Endothelial cell of umbilical vein (primary cell): ENCODE measurements at regions not wholly inside any gene's neighbourhood (a gene's known extent, or its start where the extent isn't known, plus 50 kb on each side); places are given as distances from the start of the nearest gene placed in this dataset.
A peak's percentile ranks its signal among the peaks of the same experiment; 100 is the strongest.

Experiments
- BruUV-seq: library from RNA; stranded (reverse); fragments of 400-500 nt; replicated peaks from 2 replicates; lab custom pipeline; 2021; lab: Mats Ljungman, UMichigan
- CTCF ChIA-PET: fragments of 300-600, 350-600 bp; sonication (Branson Sonifier 250); formaldehyde crosslinking; loops from one replicate; lab custom pipeline; 2021; ENCODE audit warnings: antibody characterized with exemption, inconsistent platforms; lab: Charles Lee
- POLR2A ChIA-PET: fragments of 300-600, 350-600 bp; sonication (Branson Sonifier 250); formaldehyde crosslinking; loops from one replicate; lab custom pipeline; 2021; ENCODE audit warnings: antibody characterized with exemption, inconsistent platforms; lab: Charles Lee
- DNase-seq: peaks from one replicate; pipeline ENCODE4 v3.0.0-alpha.2; 2011; ENCODE audit warnings: low read depth, low spot score
- FAIRE-seq: peaks from 2 replicates; lab custom pipeline; 2011; peaks lifted over from hg19 to GRCh38; lab: Jason Lieb, UNC
- H2AFZ ChIP-seq: 2 replicates; pipeline ENCODE4 v1.6.0; 2012; ENCODE audit warnings: low read depth, low read length, control low read depth, inconsistent platforms
- H3K27ac ChIP-seq: 2 replicates; pipeline ENCODE4 v1.5.1; 2011; ENCODE audit warnings: low read depth, mild to moderate bottlenecking, control low read depth, low read length, moderate library complexity; ENCODE audit not compliant: insufficient read depth
- H3K27me3 ChIP-seq, 2 experiments: 2 replicates each; pipeline versions ENCODE4 v1.6.0 to v1.6.1; 2011; ENCODE audit warnings: low read length in 2 of 2, mixed read lengths in 1 of 2; ENCODE audit not compliant: control insufficient read depth in 2 of 2, insufficient read depth in 2 of 2
- H3K36me3 ChIP-seq, 2 experiments: 2 replicates in 1 of 2; 3 replicates in 1 of 2; pipeline ENCODE4 v1.5.1; 2011; ENCODE audit warnings: low read length in 2 of 2, mild to moderate bottlenecking in 1 of 2, moderate library complexity in 1 of 2; ENCODE audit not compliant: control insufficient read depth in 2 of 2, insufficient read depth in 2 of 2; ENCODE audit errors: extremely low read depth in 1 of 2
- H3K4me1 ChIP-seq: 3 replicates; pipeline ENCODE4 v1.5.1; 2011; ENCODE audit warnings: mild to moderate bottlenecking, low read length; ENCODE audit not compliant: control insufficient read depth, insufficient read depth; ENCODE audit errors: extremely low read depth
- H3K4me2 ChIP-seq: 2 replicates; pipeline ENCODE4 v1.6.1; 2011; ENCODE audit warnings: low read length, control low read depth, mixed read lengths; ENCODE audit not compliant: insufficient read depth
- H3K4me3 ChIP-seq, 3 experiments: fragments of 200-600 bp in 1 of 3; sonication (generic), shearing (Covaris generic) in 1 of 3; replicated peaks in 1 of 3; 2 replicates each; pipeline ENCODE4 v1.5.1; 2011 to 2016; ENCODE audit warnings: control low read depth in 3 of 3, low read length in 3 of 3, mild to moderate bottlenecking in 2 of 3, inconsistent platforms in 1 of 3, low read depth in 1 of 3, moderate library complexity in 1 of 3; ENCODE audit not compliant: insufficient read depth in 1 of 3
- H3K79me2 ChIP-seq: 2 replicates; pipeline ENCODE4 v1.6.0; 2012; ENCODE audit warnings: low read length, inconsistent platforms; ENCODE audit not compliant: control insufficient read depth, insufficient read depth
- H3K9ac ChIP-seq: replicated peaks from 2 replicates; pipeline ENCODE3; 2011; ENCODE audit warnings: low read length, control low read depth; ENCODE audit not compliant: insufficient read depth; ENCODE audit errors: extremely low read depth
- H3K9me1 ChIP-seq: replicated peaks from 3 replicates; pipeline ENCODE4 v1.6.0; 2011; ENCODE audit warnings: mild to moderate bottlenecking, low read length; ENCODE audit not compliant: control insufficient read depth, insufficient read depth; ENCODE audit errors: extremely low read depth
- H3K9me3 ChIP-seq: replicated peaks from 2 replicates; pipeline ENCODE4 v1.5.1; 2012; ENCODE audit warnings: low read length, inconsistent platforms; ENCODE audit not compliant: control insufficient read depth, insufficient read depth
- H4K20me1 ChIP-seq: replicated peaks from 2 replicates; pipeline ENCODE3; 2011; ENCODE audit warnings: mild to moderate bottlenecking, low read length; ENCODE audit not compliant: control insufficient read depth, insufficient read depth; ENCODE audit errors: extremely low read depth
- CTCF ChIP-seq, 2 donors: IDR thresholded peaks; 1 replicate in 1 of 2; 2 replicates in 1 of 2; pipeline ENCODE4 v1.5.1; 2011; ENCODE audit warnings: low read length in 2 of 2, mild to moderate bottlenecking in 2 of 2, moderate library complexity in 2 of 2, control low read depth in 1 of 2, inconsistent platforms in 1 of 2, low read depth in 1 of 2; ENCODE audit not compliant: insufficient read depth in 1 of 2; ENCODE audit errors: extremely low read depth in 1 of 2
- FOS ChIP-seq: IDR thresholded peaks from 2 replicates; pipeline ENCODE4 v1.6.1; 2011; ENCODE audit warnings: mild to moderate bottlenecking, low read length, moderate library complexity, borderline replicate concordance; ENCODE audit not compliant: insufficient read depth
- JUN ChIP-seq: IDR thresholded peaks from 2 replicates; pipeline ENCODE4 v1.6.1; 2011; ENCODE audit warnings: borderline replicate concordance, low read depth; ENCODE audit not compliant: insufficient read length, insufficient read depth
- MAX ChIP-seq: IDR thresholded peaks from 2 replicates; pipeline ENCODE4 v1.6.1; 2011; ENCODE audit not compliant: insufficient read depth, insufficient read length
- MYC ChIP-seq: IDR thresholded peaks from one replicate; pipeline ENCODE4 v1.6.1; 2011; ENCODE audit warnings: mild to moderate bottlenecking, low read depth, low read length
- POLR2A ChIP-seq: IDR thresholded peaks from 2 replicates; pipeline ENCODE4 v1.6.1; 2012; ENCODE audit warnings: low read depth, mild to moderate bottlenecking, control low read depth, low read length
- POLR2AphosphoS5 ChIP-seq: IDR thresholded peaks from 2 replicates; pipeline ENCODE4 v1.6.1; 2012; ENCODE audit warnings: low read depth, mild to moderate bottlenecking, control low read depth, low read length, moderate library complexity; ENCODE audit not compliant: insufficient read depth
- dilution Hi-C: fragments of 300-500 bp; cut with MboI; formaldehyde crosslinking; loops from one replicate; pipeline ENCODE4 v1.15.0; 2019; ENCODE audit warnings: low sequenced_read_pairs; ENCODE audit not compliant: extremely low pct_ligation_motif_present
- intact Hi-C: fragments of 100-400 bp; cut with micrococcal nuclease; formaldehyde crosslinking; loops from one replicate; pipeline ENCODE4 v1.10.0; 2022

DNA sequence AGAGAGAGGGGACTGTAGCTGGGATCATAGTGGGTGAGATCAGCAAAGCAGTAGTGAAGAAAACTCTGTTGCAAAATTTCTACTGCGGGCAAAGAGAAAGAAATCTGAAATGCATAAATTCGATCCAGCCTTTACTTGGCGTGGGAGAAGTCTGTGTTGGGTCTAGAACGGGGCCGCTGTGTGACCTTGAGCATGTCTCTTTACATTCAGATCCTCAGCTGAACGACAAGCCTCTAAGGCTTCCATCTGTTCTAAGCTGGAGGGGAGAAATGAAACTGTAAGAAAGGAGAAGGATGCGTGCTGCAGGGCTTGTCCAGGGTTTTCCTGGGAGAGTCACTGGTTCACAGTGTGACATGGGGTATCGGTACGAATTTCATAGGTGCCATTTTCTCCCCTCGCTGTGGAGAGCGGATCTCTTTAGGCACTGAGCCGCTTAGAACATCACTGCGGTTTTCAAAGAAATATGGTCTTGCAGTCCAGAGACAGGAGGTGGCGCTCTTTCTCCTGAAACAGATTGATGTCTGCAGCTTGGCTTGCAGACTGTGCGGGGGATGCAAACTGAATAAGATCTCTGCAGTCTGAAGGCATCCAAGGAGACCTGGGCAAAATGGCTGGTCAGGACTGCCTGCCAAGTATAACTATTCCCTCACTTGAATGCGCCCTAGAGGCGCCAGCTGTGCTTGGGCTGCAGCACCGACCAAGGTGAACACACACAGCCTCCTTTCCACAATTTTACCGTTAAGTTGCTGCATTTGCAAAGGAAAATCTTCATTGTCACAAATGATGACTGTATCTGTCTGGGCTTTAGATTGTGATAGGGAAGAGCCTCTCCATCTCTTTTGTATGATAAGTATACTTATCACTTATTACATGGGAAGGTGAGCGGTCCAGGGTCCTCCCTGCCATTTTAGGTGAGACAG is 104.1 kb downstream of the XCL2 start:
- FAIRE-seq, result peak; percentile 90
- Histone ChIP-seq H3K27ac (no peak overlapping the region), H4K20me1 (no peaks in the 10 kb centered on the region), H3K27me3 (no peaks in the 10 kb centered on the region), H3K9me1 (no peaks in the 10 kb centered on the region), H3K4me3 (no peak overlapping the region), H3K4me1 (no peaks in the 10 kb centered on the region), H3K79me2 (no peaks in the 10 kb centered on the region), H3K9me3 (no peaks in the 10 kb centered on the region), H3K9ac (no peak overlapping the region), H3K4me2 (no peak overlapping the region), H3K36me3 (no peaks in the 10 kb centered on the region), H2AFZ (peak overlapping the region; percentile 18)
- POLR2A ChIA-PET, result no interaction called here
- no TSS peak for BruUV-seq
- intact Hi-C loops, result loop anchor here (1.0 kb wide), 3 partner anchors 97 to 1107 kb away; no protein-coding TSS in a partner anchor
- dilution Hi-C loops, result no loop called here
- CTCF ChIA-PET, result interaction anchor here (0.7 to 2.3 kb wide), 17 partner anchors 9 to 1107 kb away, joined by 3 to 32 read pairs (median 4); no protein-coding TSS in a partner anchor
- TF ChIP-seq CTCF (IDR thresholded peaks at IDR 0.05; ENCODE audit: extremely low read depth in 1 of 2, insufficient read depth in 1 of 2, low read depth in 1 of 2, low read length in 2 of 2) (peak; percentile 69 to 74), POLR2A (no peak)
- peak; percentile 63 for DNase-seq

- H3K9me1 ChIP-seq, result no peaks in the 10 kb centered on the region
- no peaks in the 10 kb centered on the region for H3K9me3 ChIP-seq
- POLR2A ChIA-PET, result no interaction called here
- no peak for DNase-seq
- H3K4me2 ChIP-seq, result no peak overlapping the region
- H4K20me1 ChIP-seq, result no peaks in the 10 kb centered on the region
- no peak overlapping the region for H2AFZ ChIP-seq
- no peak overlapping the region for H3K9ac ChIP-seq
- no peaks in the 10 kb centered on the region for H3K79me2 ChIP-seq
- TF ChIP-seq CTCF (IDR thresholded peaks at IDR 0.05; ENCODE audit: extremely low read depth in 1 of 2, insufficient read depth in 1 of 2, low read depth in 1 of 2, low read length in 2 of 2) (no peak), POLR2AphosphoS5 (no peak), MAX (no peak), MYC (no peak), FOS (no peak), JUN (no peak)
- intact Hi-C loops (loop anchor here (1.0 kb wide), 3 partner anchors 96 to 1108 kb away; no protein-coding TSS in a partner anchor), dilution Hi-C loops (no loop called here)
- no peak for FAIRE-seq
- no peak overlapping the region for H3K4me3 ChIP-seq
- no TSS peak for BruUV-seq
- CTCF ChIA-PET, result interaction anchor here (1.2 to 2.3 kb wide), 9 partner anchors 10 to 1108 kb away, joined by 4 to 32 read pairs (median 8); no protein-coding TSS in a partner anchor
- H3K27me3 ChIP-seq, result no peaks in the 10 kb centered on the region
- no peaks in the 10 kb centered on the region for H3K36me3 ChIP-seq
- H3K27ac ChIP-seq, result no peak overlapping the region
- no peaks in the 10 kb centered on the region for H3K4me1 ChIP-seq
These were observed 105.2 kb downstream of the XCL2 start for GRCh38 chr1:168438626-168439025.
